ENCODE measurements at regions not wholly inside any gene's neighbourhood (a gene's known extent, or its start where the extent isn't known, plus 50 kb on each side); places are given as distances from the start of the nearest gene placed in this dataset.

GRCh38 chr15:96122077-96123027 lies 208.1 kb upstream of the NR2F2 start:
- Histone ChIP-seq H3K18ac (ENCODE audit: low read length) (no peak overlapping the region), H3K27ac (ENCODE audit: low read depth, low read length) (no peak overlapping the region), H3K4me2 (ENCODE audit: low read length) (no peak overlapping the region), H3K27me3 (ENCODE audit: insufficient read depth, low read length, poor library complexity) (no peaks in the 10 kb centered on the region), H2BK120ac (ENCODE audit: low read depth, low read length) (no peak overlapping the region), H2AK5ac (ENCODE audit: low read length) (no peak overlapping the region), H4K8ac (ENCODE audit: low read depth, low read length) (no peak overlapping the region), H3K56ac (ENCODE audit: low read length) (no peak overlapping the region), H3K36me3 (ENCODE audit: control insufficient read depth, insufficient read depth, low read length) (no peaks in the 10 kb centered on the region), H3K23ac (ENCODE audit: low read length) (no peak overlapping the region), H4K5ac (ENCODE audit: low read length) (no peak overlapping the region), H2BK5ac (ENCODE audit: low read length) (no peak overlapping the region), H3K79me2 (ENCODE audit: control insufficient read depth, insufficient read depth, low read length) (no peaks in the 10 kb centered on the region), H3K4ac (ENCODE audit: low read depth, low read length) (no peak overlapping the region), H3K9ac (ENCODE audit: low read length) (no peak overlapping the region), H2BK15ac (replicated peaks; ENCODE audit: low read depth) (no peak overlapping the region), H3K79me1 (ENCODE audit: low read length) (no peaks in the 10 kb centered on the region), H3K4me3 (ENCODE audit: low read length) (no peak overlapping the region), H3K4me1 (ENCODE audit: control insufficient read depth, low read depth, low read length) (no peaks in the 10 kb centered on the region)
- WGBS (ENCODE audit: extremely low coverage, insufficient coverage, low lambda C conversion rate) = no CpG with 5 or more reads among the region's 5 CpGs
- no peak for DNase-seq

DNA sequence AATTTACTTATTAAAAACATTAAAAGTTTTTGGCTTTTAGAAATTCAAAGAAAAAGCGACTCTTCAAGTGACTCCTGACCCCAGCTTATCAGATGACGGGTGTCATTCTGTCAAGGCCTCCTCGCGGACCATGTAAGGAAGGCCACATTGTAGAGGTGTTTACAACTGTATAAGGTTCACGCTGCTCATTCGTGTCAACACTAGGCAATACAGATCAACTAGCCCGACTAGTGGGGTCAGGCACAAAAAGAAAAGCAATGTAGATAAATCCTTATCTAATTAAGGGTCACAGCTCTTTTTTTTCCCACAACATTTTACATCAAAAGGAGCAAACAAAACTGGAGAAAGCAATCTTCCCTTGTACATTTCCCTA lies 207.5 kb upstream of the NR2F2 start:
- no peak overlapping the region for H3K4me2 ChIP-seq (ENCODE audit: low read length)
- H2BK120ac ChIP-seq (ENCODE audit: low read depth, low read length) = no peak overlapping the region
- no peak for DNase-seq
- no peak overlapping the region for H2AK5ac ChIP-seq (ENCODE audit: low read length)
- no peak overlapping the region for H3K27ac ChIP-seq (ENCODE audit: low read depth, low read length)
- H3K4me1 ChIP-seq (ENCODE audit: control insufficient read depth, low read depth, low read length) = no peaks in the 10 kb centered on the region
- H3K56ac ChIP-seq (ENCODE audit: low read length) = no peak overlapping the region
- H3K27me3 ChIP-seq (ENCODE audit: insufficient read depth, low read length, poor library complexity) = no peaks in the 10 kb centered on the region
- H3K4ac ChIP-seq (ENCODE audit: low read depth, low read length) = no peak overlapping the region
- no peaks in the 10 kb centered on the region for H3K79me1 ChIP-seq (ENCODE audit: low read length)
- no peak overlapping the region for H3K4me3 ChIP-seq (ENCODE audit: low read length)
- H4K5ac ChIP-seq (ENCODE audit: low read length) = no peak overlapping the region
- no peaks in the 10 kb centered on the region for H3K79me2 ChIP-seq (ENCODE audit: control insufficient read depth, insufficient read depth, low read length)
- H3K36me3 ChIP-seq (ENCODE audit: control insufficient read depth, insufficient read depth, low read length) = no peaks in the 10 kb centered on the region
- H3K18ac ChIP-seq (ENCODE audit: low read length) = no peak overlapping the region
- H3K23ac ChIP-seq (ENCODE audit: low read length) = no peak overlapping the region
- WGBS (ENCODE audit: extremely low coverage, insufficient coverage, low lambda C conversion rate) = no CpG with 5 or more reads among the region's 7 CpGs
- no peak overlapping the region for H2BK15ac ChIP-seq (replicated peaks; ENCODE audit: low read depth)
- H3K9ac ChIP-seq (ENCODE audit: low read length) = no peak overlapping the region
- H2BK5ac ChIP-seq (ENCODE audit: low read length) = no peak overlapping the region
- H4K8ac ChIP-seq (ENCODE audit: low read depth, low read length) = no peak overlapping the region

DNA sequence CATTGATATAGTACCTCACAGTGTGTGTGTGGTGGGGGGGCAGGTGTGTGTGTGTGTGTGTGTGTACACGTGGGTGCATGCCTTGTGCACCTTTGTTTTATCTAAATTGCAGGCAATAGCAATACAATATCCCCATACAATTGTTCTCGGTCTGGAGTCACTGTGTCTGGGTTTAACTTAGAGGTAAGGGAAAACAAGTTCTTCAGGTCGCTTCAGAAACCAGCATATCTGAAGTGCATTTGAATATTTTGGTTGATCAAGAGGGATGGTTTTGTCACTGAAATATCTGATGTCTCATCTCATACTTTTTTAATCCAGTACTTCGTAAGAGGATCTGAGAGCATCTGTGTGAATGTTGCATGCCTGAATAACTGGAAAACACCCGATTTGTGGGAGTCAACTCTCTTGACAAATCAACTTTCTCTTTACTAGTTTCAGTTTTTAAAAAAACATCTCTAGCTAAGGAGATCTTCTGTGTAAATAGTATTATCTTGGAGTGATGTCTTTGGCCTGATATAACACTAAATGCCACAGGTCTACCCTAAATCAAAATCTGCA lies 206.8 kb upstream of the NR2F2 start:
- Histone ChIP-seq H3K4me3 (ENCODE audit: low read length) (no peak overlapping the region), H3K23ac (ENCODE audit: low read length) (no peak overlapping the region), H3K56ac (ENCODE audit: low read length) (no peak overlapping the region), H2BK120ac (ENCODE audit: low read depth, low read length) (no peak overlapping the region), H2BK5ac (ENCODE audit: low read length) (no peak overlapping the region), H3K4ac (ENCODE audit: low read depth, low read length) (no peak overlapping the region), H3K4me2 (ENCODE audit: low read length) (no peak overlapping the region), H2BK15ac (replicated peaks; ENCODE audit: low read depth) (no peak overlapping the region), H2AK5ac (ENCODE audit: low read length) (no peak overlapping the region), H3K9ac (ENCODE audit: low read length) (no peak overlapping the region), H3K18ac (ENCODE audit: low read length) (no peak overlapping the region), H3K27ac (ENCODE audit: low read depth, low read length) (no peak overlapping the region), H3K27me3 (ENCODE audit: insufficient read depth, low read length, poor library complexity) (no peaks in the 10 kb centered on the region), H4K8ac (ENCODE audit: low read depth, low read length) (no peak overlapping the region), H3K4me1 (ENCODE audit: control insufficient read depth, low read depth, low read length) (no peaks in the 10 kb centered on the region), H3K79me1 (ENCODE audit: low read length) (no peaks in the 10 kb centered on the region), H3K36me3 (ENCODE audit: control insufficient read depth, insufficient read depth, low read length) (no peaks in the 10 kb centered on the region), H4K5ac (ENCODE audit: low read length) (no peak overlapping the region), H3K79me2 (ENCODE audit: control insufficient read depth, insufficient read depth, low read length) (no peaks in the 10 kb centered on the region)
- no CpG with 5 or more reads among the region's 5 CpGs for WGBS (ENCODE audit: extremely low coverage, insufficient coverage, low lambda C conversion rate)
- no peak for DNase-seq

- H3K4me3 ChIP-seq (ENCODE audit: low read length) = no peak overlapping the region
- no peak for DNase-seq
- H3K79me1 ChIP-seq (ENCODE audit: low read length) = no peaks in the 10 kb centered on the region
- H3K4me1 ChIP-seq (ENCODE audit: control insufficient read depth, low read depth, low read length) = no peaks in the 10 kb centered on the region
- no peak overlapping the region for H2AK5ac ChIP-seq (ENCODE audit: low read length)
- no peak overlapping the region for H3K27ac ChIP-seq (ENCODE audit: low read depth, low read length)
- no peaks in the 10 kb centered on the region for H3K79me2 ChIP-seq (ENCODE audit: control insufficient read depth, insufficient read depth, low read length)
- H3K23ac ChIP-seq (ENCODE audit: low read length) = no peak overlapping the region
- no peak overlapping the region for H3K56ac ChIP-seq (ENCODE audit: low read length)
- H3K18ac ChIP-seq (ENCODE audit: low read length) = no peak overlapping the region
- no CpG with 5 or more reads among the region's 5 CpGs for WGBS (ENCODE audit: extremely low coverage, insufficient coverage, low lambda C conversion rate)
- no peaks in the 10 kb centered on the region for H3K27me3 ChIP-seq (ENCODE audit: insufficient read depth, low read length, poor library complexity)
- H4K8ac ChIP-seq (ENCODE audit: low read depth, low read length) = no peak overlapping the region
- H3K4ac ChIP-seq (ENCODE audit: low read depth, low read length) = no peak overlapping the region
- H3K9ac ChIP-seq (ENCODE audit: low read length) = no peak overlapping the region
- H2BK5ac ChIP-seq (ENCODE audit: low read length) = no peak overlapping the region
- no peak overlapping the region for H4K5ac ChIP-seq (ENCODE audit: low read length)
- H3K4me2 ChIP-seq (ENCODE audit: low read length) = no peak overlapping the region
- no peaks in the 10 kb centered on the region for H3K36me3 ChIP-seq (ENCODE audit: control insufficient read depth, insufficient read depth, low read length)
- no peak overlapping the region for H2BK120ac ChIP-seq (ENCODE audit: low read depth, low read length)
- H2BK15ac ChIP-seq (replicated peaks; ENCODE audit: low read depth) = no peak overlapping the region
These were observed 206.1 kb upstream of the NR2F2 start for GRCh38 chr15:96124436-96124835.

DNA sequence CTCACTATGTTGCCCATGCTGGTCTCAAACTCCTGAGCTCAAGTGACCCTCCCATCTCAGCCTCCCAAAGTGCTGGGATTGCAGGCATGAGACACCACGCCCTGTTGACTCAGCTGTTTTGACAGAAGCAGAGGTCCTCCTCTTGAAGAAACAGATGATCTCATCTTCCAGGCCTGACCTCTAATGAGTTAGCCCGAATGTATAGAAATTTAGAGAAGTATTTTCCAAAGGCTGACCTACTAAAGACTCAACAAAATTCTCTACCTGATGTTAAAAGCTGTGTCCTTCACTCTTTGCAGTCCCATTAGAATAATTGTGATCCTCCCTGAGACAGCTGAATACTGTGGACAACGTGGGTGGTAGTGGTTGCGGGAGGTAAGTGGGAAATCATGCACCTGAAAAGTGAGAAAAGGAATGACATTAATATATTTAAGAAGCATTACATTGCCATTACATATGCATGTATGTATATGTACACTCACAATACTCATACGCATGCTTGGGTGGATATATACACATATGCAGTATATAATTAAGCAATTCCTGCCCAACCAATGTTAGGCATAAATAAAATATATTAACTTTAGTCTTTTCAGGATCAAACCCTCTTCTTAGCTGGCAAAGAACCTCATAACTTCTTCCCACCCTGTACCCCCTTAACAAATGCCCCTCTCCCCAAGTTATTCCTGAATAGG lies 204.6 kb upstream of the NR2F2 start:
- no peak overlapping the region for H3K4ac ChIP-seq (ENCODE audit: low read depth, low read length)
- H3K27me3 ChIP-seq (ENCODE audit: insufficient read depth, low read length, poor library complexity) = no peaks in the 10 kb centered on the region
- H3K56ac ChIP-seq (ENCODE audit: low read length) = no peak overlapping the region
- no peaks in the 10 kb centered on the region for H3K4me1 ChIP-seq (ENCODE audit: control insufficient read depth, low read depth, low read length)
- no peak overlapping the region for H2BK120ac ChIP-seq (ENCODE audit: low read depth, low read length)
- H3K4me2 ChIP-seq (ENCODE audit: low read length) = no peak overlapping the region
- no peak overlapping the region for H2BK5ac ChIP-seq (ENCODE audit: low read length)
- no peak overlapping the region for H4K5ac ChIP-seq (ENCODE audit: low read length)
- no peaks in the 10 kb centered on the region for H3K79me1 ChIP-seq (ENCODE audit: low read length)
- no peak overlapping the region for H3K23ac ChIP-seq (ENCODE audit: low read length)
- no peak overlapping the region for H4K8ac ChIP-seq (ENCODE audit: low read depth, low read length)
- no peak overlapping the region for H2AK5ac ChIP-seq (ENCODE audit: low read length)
- no peak overlapping the region for H2BK15ac ChIP-seq (replicated peaks; ENCODE audit: low read depth)
- no peaks in the 10 kb centered on the region for H3K79me2 ChIP-seq (ENCODE audit: control insufficient read depth, insufficient read depth, low read length)
- no peak overlapping the region for H3K9ac ChIP-seq (ENCODE audit: low read length)
- WGBS (ENCODE audit: extremely low coverage, insufficient coverage, low lambda C conversion rate) = no CpG with 5 or more reads among the region's 5 CpGs
- DNase-seq = peak; percentile 10
- no peak overlapping the region for H3K27ac ChIP-seq (ENCODE audit: low read depth, low read length)
- H3K4me3 ChIP-seq (ENCODE audit: low read length) = no peak overlapping the region
- no peak overlapping the region for H3K18ac ChIP-seq (ENCODE audit: low read length)
- no peaks in the 10 kb centered on the region for H3K36me3 ChIP-seq (ENCODE audit: control insufficient read depth, insufficient read depth, low read length)
